ENCODE measurements at regions not wholly inside any gene's neighbourhood (a gene's known extent, or its start where the extent isn't known, plus 50 kb on each side); places are given as distances from the start of the nearest gene placed in this dataset.
A peak's percentile ranks its signal among the peaks of the same experiment; 100 is the strongest.

GRCh38 chr3:27589795-27590194 is 105.6 kb upstream of the SLC4A7 start:
- H3K4me3 Mint-ChIP-seq = no peak overlapping the region

More at GRCh38 chr3:27589795-27590194, 105.6 kb upstream of the SLC4A7 start:
- TF ChIP-seq, protein P1, sequence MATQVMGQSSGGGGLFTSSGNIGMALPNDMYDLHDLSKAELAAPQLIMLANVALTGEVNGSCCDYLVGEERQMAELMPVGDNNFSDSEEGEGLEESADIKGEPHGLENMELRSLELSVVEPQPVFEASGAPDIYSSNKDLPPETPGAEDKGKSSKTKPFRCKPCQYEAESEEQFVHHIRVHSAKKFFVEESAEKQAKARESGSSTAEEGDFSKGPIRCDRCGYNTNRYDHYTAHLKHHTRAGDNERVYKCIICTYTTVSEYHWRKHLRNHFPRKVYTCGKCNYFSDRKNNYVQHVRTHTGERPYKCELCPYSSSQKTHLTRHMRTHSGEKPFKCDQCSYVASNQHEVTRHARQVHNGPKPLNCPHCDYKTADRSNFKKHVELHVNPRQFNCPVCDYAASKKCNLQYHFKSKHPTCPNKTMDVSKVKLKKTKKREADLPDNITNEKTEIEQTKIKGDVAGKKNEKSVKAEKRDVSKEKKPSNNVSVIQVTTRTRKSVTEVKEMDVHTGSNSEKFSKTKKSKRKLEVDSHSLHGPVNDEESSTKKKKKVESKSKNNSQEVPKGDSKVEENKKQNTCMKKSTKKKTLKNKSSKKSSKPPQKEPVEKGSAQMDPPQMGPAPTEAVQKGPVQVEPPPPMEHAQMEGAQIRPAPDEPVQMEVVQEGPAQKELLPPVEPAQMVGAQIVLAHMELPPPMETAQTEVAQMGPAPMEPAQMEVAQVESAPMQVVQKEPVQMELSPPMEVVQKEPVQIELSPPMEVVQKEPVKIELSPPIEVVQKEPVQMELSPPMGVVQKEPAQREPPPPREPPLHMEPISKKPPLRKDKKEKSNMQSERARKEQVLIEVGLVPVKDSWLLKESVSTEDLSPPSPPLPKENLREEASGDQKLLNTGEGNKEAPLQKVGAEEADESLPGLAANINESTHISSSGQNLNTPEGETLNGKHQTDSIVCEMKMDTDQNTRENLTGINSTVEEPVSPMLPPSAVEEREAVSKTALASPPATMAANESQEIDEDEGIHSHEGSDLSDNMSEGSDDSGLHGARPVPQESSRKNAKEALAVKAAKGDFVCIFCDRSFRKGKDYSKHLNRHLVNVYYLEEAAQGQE (IDR thresholded peaks at IDR 0.05; ENCODE audit: unreplicated experiment) = no peak
- TF ChIP-seq NANOG (IDR thresholded peaks at IDR 0.05; ENCODE audit: borderline replicate concordance) = no peak
- TF ChIP-seq ZNF114 (CRISPR knock-in tag; IDR thresholded peaks at IDR 0.05) = no peak
- no peak for TF ChIP-seq CREB1 (CRISPR knock-in tag; IDR thresholded peaks at IDR 0.05; ENCODE audit: low read depth)
- no peak for TF ChIP-seq CTCF (conservative IDR thresholded peaks at IDR 0.05; ENCODE audit: low read depth in 2 of 2)
- TF ChIP-seq ZNF462 (CRISPR knock-in tag; IDR thresholded peaks at IDR 0.05) = no peak
- TF ChIP-seq, protein P2, sequence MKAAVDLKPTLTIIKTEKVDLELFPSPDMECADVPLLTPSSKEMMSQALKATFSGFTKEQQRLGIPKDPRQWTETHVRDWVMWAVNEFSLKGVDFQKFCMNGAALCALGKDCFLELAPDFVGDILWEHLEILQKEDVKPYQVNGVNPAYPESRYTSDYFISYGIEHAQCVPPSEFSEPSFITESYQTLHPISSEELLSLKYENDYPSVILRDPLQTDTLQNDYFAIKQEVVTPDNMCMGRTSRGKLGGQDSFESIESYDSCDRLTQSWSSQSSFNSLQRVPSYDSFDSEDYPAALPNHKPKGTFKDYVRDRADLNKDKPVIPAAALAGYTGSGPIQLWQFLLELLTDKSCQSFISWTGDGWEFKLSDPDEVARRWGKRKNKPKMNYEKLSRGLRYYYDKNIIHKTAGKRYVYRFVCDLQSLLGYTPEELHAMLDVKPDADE (IDR thresholded peaks at IDR 0.05) = no peak
- no peak for TF ChIP-seq JUNB (IDR thresholded peaks at IDR 0.05; ENCODE audit: unreplicated experiment)
- TF ChIP-seq ZNF331 (CRISPR knock-in tag; IDR thresholded peaks at IDR 0.05; ENCODE audit: low read depth) = no peak
- TF ChIP-seq EZH2phosphoT487 (IDR thresholded peaks at IDR 0.05; ENCODE audit: unreplicated experiment) = no peak
- TF ChIP-seq POLR2AphosphoS5 (IDR thresholded peaks at IDR 0.05; ENCODE audit: low read depth) = no peak
- no peak for TF ChIP-seq STAT1 (IDR thresholded peaks at IDR 0.05; ENCODE audit: unreplicated experiment)
- no peak for TF ChIP-seq EZH2 (IDR thresholded peaks at IDR 0.05; ENCODE audit: low read depth, unreplicated experiment)
- Histone ChIP-seq H3K27me3 (ENCODE audit: insufficient read depth) (no peaks in the 10 kb centered on the region), H3K27ac (ENCODE audit: low read depth) (no peak overlapping the region), H3K36me3 (ENCODE audit: insufficient read depth) (no peaks in the 10 kb centered on the region), H3K4me3 (no peak overlapping the region), H3K4me2 (no peak overlapping the region), H3K9me2 (ENCODE audit: insufficient read depth) (no peaks in the 10 kb centered on the region), H4K20me1 (replicated peaks; ENCODE audit: insufficient read depth) (no peaks in the 10 kb centered on the region), H2AFZ (no peak overlapping the region), H3F3A (replicated peaks; ENCODE audit: low read depth) (no peaks in the 10 kb centered on the region), H3K4me1 (ENCODE audit: insufficient read depth) (peaks cover 22% of the 10 kb centered on the region), H3K79me2 (replicated peaks; ENCODE audit: insufficient read depth) (no peaks in the 10 kb centered on the region)
- Mint-ChIP-seq H3K27me3 (ENCODE audit: insufficient read depth, low read depth, poor library complexity) (peaks cover 1% of the 10 kb centered on the region), H3K9me3 (no peaks in the 10 kb centered on the region), H3K36me3 (ENCODE audit: low read depth) (no peaks in the 10 kb centered on the region), H3K27ac (no peak overlapping the region), H3K4me1 (peaks cover 30% of the 10 kb centered on the region)
- no peak for DNase-seq (ENCODE audit: low spot score)
- ATAC-seq = peak; percentile 55

Data from GM23338 (cell line).